IMR-90 (cell line): ENCODE measurements at regions not wholly inside any gene's neighbourhood (a gene's known extent, or its start where the extent isn't known, plus 50 kb on each side); places are given as distances from the start of the nearest gene placed in this dataset.

ENCODE experiments used
- ATAC-seq: fragments of 200-7000 bp; cut with Tn5 transposase; 2 replicates; pipeline ENCODE4 v1.9.1; 2020; ENCODE audit warnings: low read depth, mild to moderate bottlenecking, moderate library complexity
- BruUV-seq: library from RNA; stranded (reverse); fragments of 400-500 nt; replicated peaks from 2 replicates; lab custom pipeline; 2021; lab: Mats Ljungman, UMichigan
- CTCF ChIA-PET: fragments of 300-600 bp; formaldehyde crosslinking; extraction: SDS; loops from one replicate; lab custom pipeline; 2021; ENCODE audit warnings: antibody characterized with exemption; lab: Yijun Ruan, JAX
- POLR2A ChIA-PET: fragments of 300-600 bp; sonication (Branson Sonifier 250); formaldehyde crosslinking; loops from one replicate; lab custom pipeline; 2022; ENCODE audit warnings: antibody characterized with exemption; ENCODE audit not compliant: unreplicated experiment; lab: Charles Lee
- DNase-seq: peaks from one replicate; pipeline ENCODE4 v3.0.0; 2013
- H2AFZ ChIP-seq: replicated peaks from 2 replicates; pipeline ENCODE3; 2013; ENCODE audit warnings: low read length, mild to moderate bottlenecking; ENCODE audit not compliant: poor library complexity
- H2AK5ac ChIP-seq: 2 replicates; pipeline ENCODE4 v1.6.1; 2013; ENCODE audit warnings: low read depth, low read length, inconsistent platforms
- H2AK9ac ChIP-seq: replicated peaks from 2 replicates; pipeline ENCODE3; 2013; ENCODE audit warnings: mild to moderate bottlenecking, low read depth, low read length, moderate library complexity; ENCODE audit not compliant: poor library complexity
- H2BK120ac ChIP-seq: 2 replicates; pipeline ENCODE4 v1.6.1; 2013; ENCODE audit warnings: low read depth, low read length, inconsistent platforms
- H2BK15ac ChIP-seq: 3 replicates; pipeline ENCODE4 v1.6.1; 2013; ENCODE audit warnings: low read depth, low read length, inconsistent platforms
- H2BK20ac ChIP-seq: 2 replicates; pipeline ENCODE4 v1.6.1; 2013; ENCODE audit warnings: low read depth, mild to moderate bottlenecking, inconsistent platforms, low read length, moderate library complexity
- H2BK5ac ChIP-seq: 2 replicates; pipeline ENCODE4 v1.6.1; 2013; ENCODE audit warnings: mild to moderate bottlenecking, low read depth, low read length, inconsistent platforms; ENCODE audit not compliant: poor library complexity, severe bottlenecking
- H3K14ac ChIP-seq: replicated peaks from 2 replicates; pipeline ENCODE4 v1.6.1; 2013; ENCODE audit warnings: low read depth, low read length, inconsistent platforms
- H3K18ac ChIP-seq: 2 replicates; pipeline ENCODE4 v1.6.1; 2013; ENCODE audit warnings: low read depth, low read length, control low read depth
- H3K23ac ChIP-seq: 2 replicates; pipeline ENCODE4 v1.6.1; 2013; ENCODE audit warnings: low read depth, low read length, inconsistent platforms
- H3K27ac ChIP-seq: 2 replicates; pipeline ENCODE4 v1.5.1; 2013; ENCODE audit warnings: mild to moderate bottlenecking, control low read depth, low read length; ENCODE audit not compliant: insufficient read depth
- H3K27me3 ChIP-seq: 2 replicates; pipeline ENCODE4 v1.6.1; 2013; ENCODE audit warnings: low read length; ENCODE audit not compliant: control insufficient read depth, insufficient read depth
- H3K36me3 ChIP-seq: 2 replicates; pipeline ENCODE4 v1.6.1; 2013; ENCODE audit warnings: low read length, mixed read lengths; ENCODE audit not compliant: control insufficient read depth, insufficient read depth
- H3K4ac ChIP-seq: 2 replicates; pipeline ENCODE4 v1.6.1; 2013; ENCODE audit warnings: low read depth, low read length, inconsistent platforms
- H3K4me1 ChIP-seq: 2 replicates; pipeline ENCODE4 v1.6.1; 2013; ENCODE audit warnings: low read length, mixed read lengths; ENCODE audit not compliant: control insufficient read depth, insufficient read depth
- H3K4me2 ChIP-seq: 2 replicates; pipeline ENCODE4 v1.6.1; 2013; ENCODE audit warnings: low read depth, mild to moderate bottlenecking, control low read depth, low read length, moderate library complexity
- H3K4me3 ChIP-seq: 2 replicates; pipeline ENCODE4 v1.5.1; 2013; ENCODE audit warnings: low read depth, mild to moderate bottlenecking, control low read depth, low read length, moderate library complexity; ENCODE audit not compliant: insufficient read depth
- H3K56ac ChIP-seq: 2 replicates; pipeline ENCODE4 v1.6.1; 2013; ENCODE audit warnings: low read length, inconsistent platforms; ENCODE audit not compliant: insufficient read depth; ENCODE audit errors: extremely low read depth
- H3K79me1 ChIP-seq, 2 experiments: 2 replicates each; pipeline ENCODE4 v1.6.1; 2013; ENCODE audit warnings: low read length in 2 of 2, inconsistent platforms in 1 of 2, low read depth in 1 of 2
- H3K9ac ChIP-seq: 2 replicates; pipeline ENCODE4 v1.6.1; 2013; ENCODE audit warnings: low read depth, low read length, control low read depth
- H3K9me1 ChIP-seq: 2 replicates; pipeline ENCODE4 v1.6.1; 2013; ENCODE audit warnings: low read length, inconsistent platforms; ENCODE audit not compliant: insufficient read depth
- H3K9me3 ChIP-seq: 2 replicates; pipeline ENCODE4 v1.6.1; 2013; ENCODE audit warnings: low read length; ENCODE audit not compliant: control insufficient read depth, insufficient read depth
- H4K20me1 ChIP-seq: 2 replicates; pipeline ENCODE4 v1.6.1; 2013; ENCODE audit warnings: low read length, inconsistent platforms; ENCODE audit not compliant: insufficient read depth
- H4K5ac ChIP-seq: 2 replicates; pipeline ENCODE4 v1.6.1; 2013; ENCODE audit warnings: mild to moderate bottlenecking, low read depth, low read length, control low read depth
- H4K8ac ChIP-seq, 2 experiments: 2 replicates each; pipeline ENCODE4 v1.6.1; 2013; ENCODE audit warnings: low read depth in 2 of 2, low read length in 2 of 2, control low read depth in 1 of 2, inconsistent platforms in 1 of 2
- H4K91ac ChIP-seq: 2 replicates; pipeline ENCODE4 v1.6.1; 2013; ENCODE audit warnings: low read depth, low read length, inconsistent platforms; ENCODE audit not compliant: insufficient read depth
- BHLHE40 ChIP-seq: fragments of 150-350 bp; IDR thresholded peaks from 2 replicates; pipeline ENCODE4 v1.6.1; 2016; ENCODE audit warnings: mild to moderate bottlenecking, low read depth, low read length
- CEBPB ChIP-seq: IDR thresholded peaks from 2 replicates; pipeline ENCODE4 v1.6.1; 2012; ENCODE audit warnings: low read depth, low read length, improper control_type of control experiment
- CHD1 ChIP-seq: IDR thresholded peaks from 2 replicates; pipeline ENCODE4 v1.6.1; 2012; ENCODE audit warnings: low read depth, low read length, improper control_type of control experiment
- ELK1 ChIP-seq: fragments of 150-350 bp; IDR thresholded peaks from 2 replicates; pipeline ENCODE4 v1.6.1; 2016; ENCODE audit warnings: low read depth, mild to moderate bottlenecking, low read length, moderate library complexity, borderline replicate concordance
- FOS ChIP-seq: fragments of 150-350 bp; IDR thresholded peaks from 2 replicates; pipeline ENCODE4 v1.6.1; 2016; ENCODE audit warnings: low read depth, low read length
- MAFK ChIP-seq: IDR thresholded peaks from 2 replicates; pipeline ENCODE4 v1.6.1; 2012; ENCODE audit warnings: low read depth, low read length, improper control_type of control experiment
- MAZ ChIP-seq: IDR thresholded peaks from 2 replicates; pipeline ENCODE4 v1.6.1; 2012; ENCODE audit warnings: low read depth, mild to moderate bottlenecking, low read length, improper control_type of control experiment, moderate library complexity, borderline replicate concordance
- MXI1 ChIP-seq: IDR thresholded peaks from 2 replicates; pipeline ENCODE4 v1.6.1; 2012; ENCODE audit warnings: low read depth, mild to moderate bottlenecking, low read length, moderate library complexity, borderline replicate concordance
- NFE2L2 ChIP-seq: fragments of 150-350 bp; IDR thresholded peaks from 2 replicates; pipeline ENCODE4 v1.6.1; 2016; ENCODE audit warnings: low read depth, mild to moderate bottlenecking, low read length
- POLR2A ChIP-seq: IDR thresholded peaks from 2 replicates; pipeline ENCODE4 v1.6.1; 2012; ENCODE audit warnings: mild to moderate bottlenecking, low read depth, low read length
- RAD21 ChIP-seq: IDR thresholded peaks from 2 replicates; pipeline ENCODE4 v1.6.1; 2012; ENCODE audit warnings: low read length, improper control_type of control experiment
- RCOR1 ChIP-seq: IDR thresholded peaks from 2 replicates; pipeline ENCODE4 v1.6.1; 2012; ENCODE audit warnings: mild to moderate bottlenecking, low read length, improper control_type of control experiment; ENCODE audit not compliant: insufficient replicate concordance
- RFX5 ChIP-seq: IDR thresholded peaks from 2 replicates; pipeline ENCODE4 v1.8.0; 2012; ENCODE audit warnings: low read depth, mild to moderate bottlenecking, low read length, moderate library complexity
- SMC3 ChIP-seq: fragments of 150-350 bp; IDR thresholded peaks from 2 replicates; pipeline ENCODE4 v1.6.1; 2016; ENCODE audit warnings: low read depth, mild to moderate bottlenecking, antibody characterized with exemption, low read length, moderate library complexity
- USF2 ChIP-seq: fragments of 150-350 bp; IDR thresholded peaks from 2 replicates; pipeline ENCODE4 v1.6.1; 2017; ENCODE audit warnings: mild to moderate bottlenecking, antibody characterized with exemption, low read length, low read depth
- WGBS, 2 experiments: methylation state at CpG; one replicate each; pipeline versions ENCODE4 v1.1.5 to v1.1.7; 2013; ENCODE audit warnings: missing lambda C conversion rate in 2 of 2; ENCODE audit not compliant: insufficient read length in 1 of 2; ENCODE audit errors: extremely low coverage in 2 of 2; 5-methylcytosine and 5-hydroxymethylcytosine counted together
- dilution Hi-C: fragments of 300-500 bp; cut with HindIII; formaldehyde crosslinking; loops from one replicate; pipeline ENCODE4 v1.14.3; 2018; ENCODE audit warnings: low sequenced_read_pairs; ENCODE audit not compliant: unreplicated experiment
- in situ Hi-C: fragments of 300-500 bp; cut with MboI; formaldehyde crosslinking; loops from 3 replicates; pipeline ENCODE4 v1.14.3; 2019; ENCODE audit warnings: low sequenced_read_pairs, inconsistent platforms, mixed read lengths
- intact Hi-C: fragments of 100-400 bp; cut with micrococcal nuclease; formaldehyde crosslinking; loops from 2 replicates; pipeline ENCODE4 v1.10.0; 2022
- TF ChIP-seq, protein P1 (sequence below): conservative IDR thresholded peaks from 2 replicates; pipeline ENCODE4 v1.5.1; 2012; ENCODE audit warnings: mild to moderate bottlenecking, low read depth, low read length, improper control_type of control experiment

GRCh38 chr18:75553021-75553420 lies 125.5 kb upstream of the SMIM21 start:
- H2BK20ac ChIP-seq: no peak overlapping the region
- BruUV-seq: no TSS peak
- H4K8ac ChIP-seq: no peak overlapping the region
- no peak overlapping the region for H3K27ac ChIP-seq
- no peaks in the 10 kb centered on the region for H3K79me1 ChIP-seq
- intact Hi-C loops: no loop called here
- no peaks in the 10 kb centered on the region for H3K9me1 ChIP-seq
- no peak overlapping the region for H4K91ac ChIP-seq
- H3K36me3 ChIP-seq: no peaks in the 10 kb centered on the region
- H4K20me1 ChIP-seq: no peaks in the 10 kb centered on the region
- no peak overlapping the region for H3K18ac ChIP-seq
- no peak for ATAC-seq
- 86% methylated on average over 2 of the region's 8 CpGs; no CpG with 5 or more reads in 1 of the 2 experiments for WGBS, 2 experiments
- no peak overlapping the region for H4K5ac ChIP-seq
- no peaks in the 10 kb centered on the region for H3K9me3 ChIP-seq
- in situ Hi-C loops: no loop called here
- H2AK9ac ChIP-seq: no peak overlapping the region
- H3K56ac ChIP-seq: no peak overlapping the region
- TF ChIP-seq, protein P1, sequence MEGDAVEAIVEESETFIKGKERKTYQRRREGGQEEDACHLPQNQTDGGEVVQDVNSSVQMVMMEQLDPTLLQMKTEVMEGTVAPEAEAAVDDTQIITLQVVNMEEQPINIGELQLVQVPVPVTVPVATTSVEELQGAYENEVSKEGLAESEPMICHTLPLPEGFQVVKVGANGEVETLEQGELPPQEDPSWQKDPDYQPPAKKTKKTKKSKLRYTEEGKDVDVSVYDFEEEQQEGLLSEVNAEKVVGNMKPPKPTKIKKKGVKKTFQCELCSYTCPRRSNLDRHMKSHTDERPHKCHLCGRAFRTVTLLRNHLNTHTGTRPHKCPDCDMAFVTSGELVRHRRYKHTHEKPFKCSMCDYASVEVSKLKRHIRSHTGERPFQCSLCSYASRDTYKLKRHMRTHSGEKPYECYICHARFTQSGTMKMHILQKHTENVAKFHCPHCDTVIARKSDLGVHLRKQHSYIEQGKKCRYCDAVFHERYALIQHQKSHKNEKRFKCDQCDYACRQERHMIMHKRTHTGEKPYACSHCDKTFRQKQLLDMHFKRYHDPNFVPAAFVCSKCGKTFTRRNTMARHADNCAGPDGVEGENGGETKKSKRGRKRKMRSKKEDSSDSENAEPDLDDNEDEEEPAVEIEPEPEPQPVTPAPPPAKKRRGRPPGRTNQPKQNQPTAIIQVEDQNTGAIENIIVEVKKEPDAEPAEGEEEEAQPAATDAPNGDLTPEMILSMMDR: no peak
- TF ChIP-seq MAFK (no peak), RAD21 (no peak), POLR2A (no peak), USF2 (no peak), BHLHE40 (no peak), FOS (no peak), RCOR1 (no peak), CHD1 (no peak), NFE2L2 (no peak), CEBPB (no peak), ELK1 (no peak), RFX5 (no peak), MXI1 (no peak), SMC3 (no peak), MAZ (no peak)
- H2AFZ ChIP-seq: no peak overlapping the region
- no peak overlapping the region for H3K4me2 ChIP-seq
- H2BK15ac ChIP-seq: no peak overlapping the region
- no peak overlapping the region for H3K4ac ChIP-seq
- H3K27me3 ChIP-seq: peaks cover 3% of the 10 kb centered on the region
- no peak overlapping the region for H2BK5ac ChIP-seq
- ChIA-PET POLR2A (no interaction called here), CTCF (no interaction called here)
- H2BK120ac ChIP-seq: no peak overlapping the region
- H3K9ac ChIP-seq: no peak overlapping the region
- H3K23ac ChIP-seq: no peak overlapping the region
- dilution Hi-C loops: no loop called here
- H3K4me3 ChIP-seq: no peak overlapping the region
- no peak overlapping the region for H3K14ac ChIP-seq
- no peak for DNase-seq
- H2AK5ac ChIP-seq: no peak overlapping the region
- no peaks in the 10 kb centered on the region for H3K4me1 ChIP-seq
